PC-3 (cell line): ENCODE measurements at regions not wholly inside any gene's neighbourhood (a gene's known extent, or its start where the extent isn't known, plus 50 kb on each side); places are given as distances from the start of the nearest gene placed in this dataset.
A peak's percentile ranks its signal among the peaks of the same experiment; 100 is the strongest.

ENCODE experiments used
- ATAC-seq: fragments of 200-7000 bp; cut with Tn5 transposase; 2 replicates; pipeline ENCODE4 v1.9.1; 2020; ENCODE audit warnings: mild to moderate bottlenecking, moderate library complexity
- BruUV-seq: library from RNA; stranded (reverse); fragments of 400-500 nt; replicated peaks from 2 replicates; lab custom pipeline; 2021; lab: Mats Ljungman, UMichigan
- CTCF ChIA-PET: fragments of 300-600 bp; sonication (Branson Sonifier 250); formaldehyde crosslinking; loops from one replicate; lab custom pipeline; 2022; ENCODE audit warnings: antibody characterized with exemption; lab: Charles Lee
- POLR2A ChIA-PET: fragments of 300-600 bp; sonication (Branson Sonifier 250); formaldehyde crosslinking; loops from one replicate; lab custom pipeline; 2022; ENCODE audit warnings: antibody characterized with exemption; ENCODE audit not compliant: unreplicated experiment; lab: Charles Lee
- DNase-seq: peaks from one replicate; pipeline ENCODE4 v3.0.0-alpha.2; 2015
- H2AFZ ChIP-seq: fragments of 300-600 bp; sonication (generic); 2 replicates; pipeline ENCODE4 v1.6.0; 2016; ENCODE audit warnings: antibody characterized with exemption, low read length
- H3F3A ChIP-seq: fragments of 300-600 bp; sonication (generic); one replicate; pipeline ENCODE4 v1.6.0; 2017; ENCODE audit warnings: antibody characterized with exemption, low read length, control low read depth, mild to moderate bottlenecking; ENCODE audit not compliant: unreplicated experiment
- H3K27ac ChIP-seq: fragments of 300-600 bp; sonication (generic); 2 replicates; pipeline ENCODE4 v1.5.1; 2016; ENCODE audit warnings: mild to moderate bottlenecking, low read length
- H3K27me3 ChIP-seq: fragments of 300-600 bp; sonication (generic); 2 replicates; pipeline ENCODE4 v1.6.1; 2016; ENCODE audit warnings: low read length, mixed read lengths
- H3K36me3 ChIP-seq: fragments of 300-600 bp; sonication (generic); 2 replicates; pipeline ENCODE4 v1.6.1; 2016; ENCODE audit warnings: low read depth, mixed run types, low read length, mixed read lengths
- H3K4me1 ChIP-seq: fragments of 300-600 bp; sonication (generic); 2 replicates; pipeline ENCODE4 v1.5.1; 2016; ENCODE audit warnings: low read length; ENCODE audit not compliant: insufficient read depth
- H3K4me2 ChIP-seq: fragments of 300-600 bp; sonication (generic); 2 replicates; pipeline ENCODE4 v1.6.0; 2016; ENCODE audit warnings: low read length
- H3K4me3 ChIP-seq: fragments of 300-600 bp; sonication (generic); 2 replicates; pipeline ENCODE4 v1.5.1; 2016; ENCODE audit warnings: mild to moderate bottlenecking, low read length, mixed read lengths
- H3K79me2 ChIP-seq: fragments of 300-600 bp; sonication (generic); 2 replicates; pipeline ENCODE4 v1.6.1; 2017; ENCODE audit warnings: low read length, mixed read lengths
- H3K9ac ChIP-seq: fragments of 300-600 bp; sonication (generic); 2 replicates; pipeline ENCODE4 v1.6.0; 2016; ENCODE audit warnings: mild to moderate bottlenecking, low read length
- H3K9me2 ChIP-seq: fragments of 300-600 bp; sonication (generic); replicated peaks from 2 replicates; pipeline ENCODE4 v1.6.1; 2016; ENCODE audit warnings: mixed run types, low read length, mixed read lengths
- H3K9me3 ChIP-seq: fragments of 300-600 bp; sonication (generic); 2 replicates; pipeline ENCODE4 v1.6.1; 2016; ENCODE audit warnings: low read length, mixed read lengths
- H4K20me1 ChIP-seq: fragments of 300-600 bp; sonication (generic); 2 replicates; pipeline ENCODE4 v1.6.1; 2016; ENCODE audit warnings: low read length, mixed read lengths
- EZH2 ChIP-seq: fragments of 300-600 bp; sonication (generic); IDR thresholded peaks from one replicate; pipeline ENCODE4 v1.6.1; 2017; ENCODE audit warnings: antibody characterized with exemption, mild to moderate bottlenecking, low read length; ENCODE audit not compliant: unreplicated experiment
- EZH2phosphoT487 ChIP-seq: fragments of 300-600 bp; sonication (generic); IDR thresholded peaks from 2 replicates; pipeline ENCODE4 v1.6.1; 2018; ENCODE audit warnings: mild to moderate bottlenecking, antibody characterized with exemption, low read length, borderline replicate concordance
- intact Hi-C: fragments of 100-400 bp; cut with micrococcal nuclease; formaldehyde crosslinking; loops from 2 replicates; pipeline ENCODE4 v1.9.0; 2023
- TF ChIP-seq, protein P1 (sequence below): fragments of 300-600 bp; sonication (generic); conservative IDR thresholded peaks from 2 replicates; pipeline ENCODE4 v1.5.1; 2017; ENCODE audit warnings: antibody characterized with exemption, low read depth, mild to moderate bottlenecking, low read length

- TF ChIP-seq EZH2 (no peak), EZH2phosphoT487 (no peak)
- TF ChIP-seq, protein P1, sequence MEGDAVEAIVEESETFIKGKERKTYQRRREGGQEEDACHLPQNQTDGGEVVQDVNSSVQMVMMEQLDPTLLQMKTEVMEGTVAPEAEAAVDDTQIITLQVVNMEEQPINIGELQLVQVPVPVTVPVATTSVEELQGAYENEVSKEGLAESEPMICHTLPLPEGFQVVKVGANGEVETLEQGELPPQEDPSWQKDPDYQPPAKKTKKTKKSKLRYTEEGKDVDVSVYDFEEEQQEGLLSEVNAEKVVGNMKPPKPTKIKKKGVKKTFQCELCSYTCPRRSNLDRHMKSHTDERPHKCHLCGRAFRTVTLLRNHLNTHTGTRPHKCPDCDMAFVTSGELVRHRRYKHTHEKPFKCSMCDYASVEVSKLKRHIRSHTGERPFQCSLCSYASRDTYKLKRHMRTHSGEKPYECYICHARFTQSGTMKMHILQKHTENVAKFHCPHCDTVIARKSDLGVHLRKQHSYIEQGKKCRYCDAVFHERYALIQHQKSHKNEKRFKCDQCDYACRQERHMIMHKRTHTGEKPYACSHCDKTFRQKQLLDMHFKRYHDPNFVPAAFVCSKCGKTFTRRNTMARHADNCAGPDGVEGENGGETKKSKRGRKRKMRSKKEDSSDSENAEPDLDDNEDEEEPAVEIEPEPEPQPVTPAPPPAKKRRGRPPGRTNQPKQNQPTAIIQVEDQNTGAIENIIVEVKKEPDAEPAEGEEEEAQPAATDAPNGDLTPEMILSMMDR: no peak
- Histone ChIP-seq H3K9me3 (no peaks in the 10 kb centered on the region), H3F3A (peaks cover 5% of the 10 kb centered on the region), H3K27ac (peak overlapping the region; percentile 100), H2AFZ (no peak overlapping the region), H3K4me1 (peaks cover 41% of the 10 kb centered on the region), H3K4me2 (peak overlapping the region; percentile 68), H4K20me1 (no peaks in the 10 kb centered on the region), H3K9me2 (no peaks in the 10 kb centered on the region), H3K27me3 (no peaks in the 10 kb centered on the region), H3K79me2 (no peaks in the 10 kb centered on the region), H3K4me3 (no peak overlapping the region; the same call in 1 of the 2 replicates), H3K36me3 (no peaks in the 10 kb centered on the region), H3K9ac (peak overlapping the region; percentile 93)
- BruUV-seq: TSS peak; percentile 68
- DNase-seq: peak; percentile 96
- CTCF ChIA-PET: interaction anchor here (0.5 kb wide), 1 partner anchor 31 kb away, joined by 3 read pairs; no protein-coding TSS in a partner anchor
- POLR2A ChIA-PET: interaction anchor here (0.7 kb wide), 1 partner anchor 1521 kb away, joined by 3 read pairs; no protein-coding TSS in a partner anchor
- peak; percentile 85 for ATAC-seq
- intact Hi-C loops: loop anchor here (1.0 to 2.0 kb wide), 2 partner anchors 71 to 96 kb away; no protein-coding TSS in a partner anchor
Measured at GRCh38 chr9:16337322-16338029, 533.0 kb downstream of the BNC2 start.

GRCh38 chr9:16341177-16341576 lies 529.3 kb downstream of the BNC2 start:
- Histone ChIP-seq H3K79me2 (no peaks in the 10 kb centered on the region), H3K27ac (peak overlapping the region; percentile 16; the same call in 1 of the 2 replicates), H3K36me3 (no peaks in the 10 kb centered on the region), H3K4me1 (peaks cover 42% of the 10 kb centered on the region), H2AFZ (no peak overlapping the region), H3K4me2 (no peak overlapping the region), H3K9ac (no peak overlapping the region), H3K9me2 (no peaks in the 10 kb centered on the region), H3F3A (peaks cover 5% of the 10 kb centered on the region), H3K27me3 (no peaks in the 10 kb centered on the region), H3K9me3 (no peaks in the 10 kb centered on the region), H3K4me3 (no peak overlapping the region), H4K20me1 (no peaks in the 10 kb centered on the region)
- POLR2A ChIA-PET: no interaction called here
- intact Hi-C loops: no loop called here
- no peak for ATAC-seq
- TF ChIP-seq EZH2 (no peak), EZH2phosphoT487 (no peak)
- TF ChIP-seq, protein P1: no peak
- no TSS peak for BruUV-seq
- CTCF ChIA-PET: no interaction called here
- peak; percentile 29 for DNase-seq
